Stimulated activated CD8-positive, alpha-beta memory T cell treated with anti-CD3 and anti-CD28 coated beads, Interleukin-12 subunit alpha, Interleukin-12 subunit beta, amount 100 ng/mL, for 24 hours (primary cell): ENCODE measurements at regions not wholly inside any gene's neighbourhood (a gene's known extent, or its start where the extent isn't known, plus 50 kb on each side); places are given as distances from the start of the nearest gene placed in this dataset.

Source experiments
- DNase-seq: peaks from one replicate; pipeline ENCODE4 v3.0.0-alpha.2; 2020; ENCODE audit errors: extremely low read depth

GRCh38 chr20:48463916-48464315 is 363.9 kb downstream of the PREX1 start:
- no peak for DNase-seq

- no peak for DNase-seq
Observed at GRCh38 chr20:48463096-48463720, 364.6 kb downstream of the PREX1 start.

GRCh38 chr20:48461735-48462119 is 366.1 kb downstream of the PREX1 start:
- DNase-seq: no peak

GRCh38 chr20:48461091-48461734 is 366.6 kb downstream of the PREX1 start:
- DNase-seq: no peak

- DNase-seq: no peak
Observed at GRCh38 chr20:48460681-48461080, 367.1 kb downstream of the PREX1 start.

GRCh38 chr20:48459722-48460395 is 367.9 kb downstream of the PREX1 start:
- DNase-seq: no peak

- no peak for DNase-seq
Observed at GRCh38 chr20:48458601-48459385, 369.0 kb downstream of the PREX1 start.

GRCh38 chr20:48458003-48458377 is 369.8 kb downstream of the PREX1 start:
- DNase-seq: no peak

GRCh38 chr20:48457193-48458002 is 370.4 kb downstream of the PREX1 start:
- no peak for DNase-seq

GRCh38 chr20:48456366-48457192 is 371.2 kb downstream of the PREX1 start:
- no peak for DNase-seq

- no peak for DNase-seq
Observed at GRCh38 chr20:48455651-48456365, 372.0 kb downstream of the PREX1 start.

- DNase-seq: no peak
Observed at GRCh38 chr20:48454671-48455490, 372.9 kb downstream of the PREX1 start.

GRCh38 chr20:48453477-48454093 is 374.2 kb downstream of the PREX1 start:
- DNase-seq: no peak

- no peak for DNase-seq
Observed at GRCh38 chr20:48451401-48451800, 376.4 kb downstream of the PREX1 start.

GRCh38 chr20:48448666-48449600 is 378.9 kb downstream of the PREX1 start:
- no peak for DNase-seq

GRCh38 chr20:48447456-48447855 is 380.3 kb downstream of the PREX1 start:
- DNase-seq: no peak

- no peak for DNase-seq
Observed at GRCh38 chr20:48445827-48446226, 382.0 kb downstream of the PREX1 start.

- no peak for DNase-seq
Observed at GRCh38 chr20:48444249-48444648, 383.6 kb downstream of the PREX1 start.
